ENCODE measurements at regions not wholly inside any gene's neighbourhood (a gene's known extent, or its start where the extent isn't known, plus 50 kb on each side); places are given as distances from the start of the nearest gene placed in this dataset.

GRCh38 chr6:18752278-18753068 lies 365.3 kb downstream of the RNF144B start:
- TF ChIP-seq CTCF (conservative IDR thresholded peaks at IDR 0.05) (no peak), ZFX (IDR thresholded peaks at IDR 0.05) (no peak)
